ENCODE measurements at regions not wholly inside any gene's neighbourhood (a gene's known extent, or its start where the extent isn't known, plus 50 kb on each side); places are given as distances from the start of the nearest gene placed in this dataset.

DNA sequence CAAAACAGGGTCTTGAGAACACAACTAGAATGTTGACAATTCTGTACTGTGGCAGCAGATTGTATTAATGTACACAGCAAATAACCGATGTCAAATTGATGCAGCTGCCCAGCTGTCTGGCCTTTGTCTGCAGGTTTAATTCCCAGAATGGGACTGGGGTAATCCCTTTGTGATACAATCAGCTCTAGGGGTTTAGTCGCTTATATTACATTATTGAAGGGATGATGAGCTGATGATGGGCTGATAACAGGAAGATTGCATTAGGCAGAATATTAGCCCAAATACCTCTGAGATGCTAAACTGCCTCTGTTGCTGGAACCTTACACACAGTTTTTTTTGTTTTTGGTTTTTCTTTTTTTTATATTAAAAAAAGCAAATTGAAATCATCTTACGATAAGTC is 265.0 kb downstream of the RBM26 start (continued):
- TF ChIP-seq, protein P1, sequence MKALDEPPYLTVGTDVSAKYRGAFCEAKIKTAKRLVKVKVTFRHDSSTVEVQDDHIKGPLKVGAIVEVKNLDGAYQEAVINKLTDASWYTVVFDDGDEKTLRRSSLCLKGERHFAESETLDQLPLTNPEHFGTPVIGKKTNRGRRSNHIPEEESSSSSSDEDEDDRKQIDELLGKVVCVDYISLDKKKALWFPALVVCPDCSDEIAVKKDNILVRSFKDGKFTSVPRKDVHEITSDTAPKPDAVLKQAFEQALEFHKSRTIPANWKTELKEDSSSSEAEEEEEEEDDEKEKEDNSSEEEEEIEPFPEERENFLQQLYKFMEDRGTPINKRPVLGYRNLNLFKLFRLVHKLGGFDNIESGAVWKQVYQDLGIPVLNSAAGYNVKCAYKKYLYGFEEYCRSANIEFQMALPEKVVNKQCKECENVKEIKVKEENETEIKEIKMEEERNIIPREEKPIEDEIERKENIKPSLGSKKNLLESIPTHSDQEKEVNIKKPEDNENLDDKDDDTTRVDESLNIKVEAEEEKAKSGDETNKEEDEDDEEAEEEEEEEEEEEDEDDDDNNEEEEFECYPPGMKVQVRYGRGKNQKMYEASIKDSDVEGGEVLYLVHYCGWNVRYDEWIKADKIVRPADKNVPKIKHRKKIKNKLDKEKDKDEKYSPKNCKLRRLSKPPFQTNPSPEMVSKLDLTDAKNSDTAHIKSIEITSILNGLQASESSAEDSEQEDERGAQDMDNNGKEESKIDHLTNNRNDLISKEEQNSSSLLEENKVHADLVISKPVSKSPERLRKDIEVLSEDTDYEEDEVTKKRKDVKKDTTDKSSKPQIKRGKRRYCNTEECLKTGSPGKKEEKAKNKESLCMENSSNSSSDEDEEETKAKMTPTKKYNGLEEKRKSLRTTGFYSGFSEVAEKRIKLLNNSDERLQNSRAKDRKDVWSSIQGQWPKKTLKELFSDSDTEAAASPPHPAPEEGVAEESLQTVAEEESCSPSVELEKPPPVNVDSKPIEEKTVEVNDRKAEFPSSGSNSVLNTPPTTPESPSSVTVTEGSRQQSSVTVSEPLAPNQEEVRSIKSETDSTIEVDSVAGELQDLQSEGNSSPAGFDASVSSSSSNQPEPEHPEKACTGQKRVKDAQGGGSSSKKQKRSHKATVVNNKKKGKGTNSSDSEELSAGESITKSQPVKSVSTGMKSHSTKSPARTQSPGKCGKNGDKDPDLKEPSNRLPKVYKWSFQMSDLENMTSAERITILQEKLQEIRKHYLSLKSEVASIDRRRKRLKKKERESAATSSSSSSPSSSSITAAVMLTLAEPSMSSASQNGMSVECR (CRISPR knock-in tag; IDR thresholded peaks at IDR 0.05; ENCODE audit: borderline replicate concordance), result no peak
- TF ChIP-seq, protein P2, sequence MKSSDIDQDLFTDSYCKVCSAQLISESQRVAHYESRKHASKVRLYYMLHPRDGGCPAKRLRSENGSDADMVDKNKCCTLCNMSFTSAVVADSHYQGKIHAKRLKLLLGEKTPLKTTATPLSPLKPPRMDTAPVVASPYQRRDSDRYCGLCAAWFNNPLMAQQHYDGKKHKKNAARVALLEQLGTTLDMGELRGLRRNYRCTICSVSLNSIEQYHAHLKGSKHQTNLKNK (CRISPR knock-in tag; IDR thresholded peaks at IDR 0.05), result no peak
- TF ChIP-seq CREM (CRISPR knock-in tag; IDR thresholded peaks at IDR 0.05) (no peak), PRRX2 (CRISPR knock-in tag; IDR thresholded peaks at IDR 0.05) (no peak), TEAD4 (CRISPR knock-in tag; IDR thresholded peaks at IDR 0.05) (no peak), NR1H2 (CRISPR knock-in tag; IDR thresholded peaks at IDR 0.05) (no peak)
- TF ChIP-seq, protein P3, sequence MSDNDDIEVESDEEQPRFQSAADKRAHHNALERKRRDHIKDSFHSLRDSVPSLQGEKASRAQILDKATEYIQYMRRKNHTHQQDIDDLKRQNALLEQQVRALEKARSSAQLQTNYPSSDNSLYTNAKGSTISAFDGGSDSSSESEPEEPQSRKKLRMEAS (CRISPR knock-in tag; IDR thresholded peaks at IDR 0.05), result no peak

DNA sequence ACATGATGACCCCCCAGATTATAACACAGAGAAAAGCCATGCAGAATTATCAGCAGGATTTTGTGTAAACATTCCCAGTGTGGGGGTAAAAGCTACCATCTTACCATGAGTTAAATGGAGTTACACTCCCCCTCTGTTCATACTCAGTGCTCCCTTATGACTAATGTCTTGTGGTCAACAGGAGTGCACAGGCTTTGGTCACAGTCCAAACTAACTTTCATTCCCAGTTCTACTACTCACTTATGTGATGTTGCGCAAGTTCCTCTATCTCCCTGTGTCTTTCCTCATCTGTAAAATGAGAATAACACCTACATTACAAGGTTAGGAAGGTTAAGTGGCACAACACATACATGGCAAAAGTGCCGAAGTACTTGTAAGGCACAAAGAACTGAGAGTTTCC is 277.9 kb downstream of the RBM26 start:
- H3K4me1 Mint-ChIP-seq, result peaks cover 4% of the 10 kb centered on the region; the same call in 1 of the 2 replicates
- H3K36me3 Mint-ChIP-seq, result 0 out of 2 replicates have a peak, but pooled peaks cover 3% of the 10 kb centered on the region
- ChIA-PET CTCF (no interaction called here), POLR2A (no interaction called here)
- H3K9me3 Mint-ChIP-seq, result peaks cover 16% of the 10 kb centered on the region
- H3K27me3 Mint-ChIP-seq (ENCODE audit: low read depth), result no peaks in the 10 kb centered on the region
- TF ChIP-seq, protein P4, sequence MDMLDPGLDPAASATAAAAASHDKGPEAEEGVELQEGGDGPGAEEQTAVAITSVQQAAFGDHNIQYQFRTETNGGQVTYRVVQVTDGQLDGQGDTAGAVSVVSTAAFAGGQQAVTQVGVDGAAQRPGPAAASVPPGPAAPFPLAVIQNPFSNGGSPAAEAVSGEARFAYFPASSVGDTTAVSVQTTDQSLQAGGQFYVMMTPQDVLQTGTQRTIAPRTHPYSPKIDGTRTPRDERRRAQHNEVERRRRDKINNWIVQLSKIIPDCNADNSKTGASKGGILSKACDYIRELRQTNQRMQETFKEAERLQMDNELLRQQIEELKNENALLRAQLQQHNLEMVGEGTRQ (CRISPR knock-in tag; IDR thresholded peaks at IDR 0.05), result no peak
- TF ChIP-seq ZBTB21 (CRISPR knock-in tag; IDR thresholded peaks at IDR 0.05; ENCODE audit: borderline replicate concordance), result no peak
- TF ChIP-seq, protein P5, sequence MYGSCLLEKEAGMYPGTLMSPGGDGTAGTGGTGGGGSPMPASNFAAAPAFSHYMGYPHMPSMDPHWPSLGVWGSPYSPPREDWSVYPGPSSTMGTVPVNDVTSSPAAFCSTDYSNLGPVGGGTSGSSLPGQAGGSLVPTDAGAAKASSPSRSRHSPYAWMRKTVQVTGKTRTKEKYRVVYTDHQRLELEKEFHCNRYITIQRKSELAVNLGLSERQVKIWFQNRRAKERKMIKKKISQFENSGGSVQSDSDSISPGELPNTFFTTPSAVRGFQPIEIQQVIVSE (CRISPR knock-in tag; IDR thresholded peaks at IDR 0.05; ENCODE audit: borderline replicate concordance), result no peak
- TF ChIP-seq GABPB1 (CRISPR knock-in tag; IDR thresholded peaks at IDR 0.05), result no peak
- TF ChIP-seq, protein P6, sequence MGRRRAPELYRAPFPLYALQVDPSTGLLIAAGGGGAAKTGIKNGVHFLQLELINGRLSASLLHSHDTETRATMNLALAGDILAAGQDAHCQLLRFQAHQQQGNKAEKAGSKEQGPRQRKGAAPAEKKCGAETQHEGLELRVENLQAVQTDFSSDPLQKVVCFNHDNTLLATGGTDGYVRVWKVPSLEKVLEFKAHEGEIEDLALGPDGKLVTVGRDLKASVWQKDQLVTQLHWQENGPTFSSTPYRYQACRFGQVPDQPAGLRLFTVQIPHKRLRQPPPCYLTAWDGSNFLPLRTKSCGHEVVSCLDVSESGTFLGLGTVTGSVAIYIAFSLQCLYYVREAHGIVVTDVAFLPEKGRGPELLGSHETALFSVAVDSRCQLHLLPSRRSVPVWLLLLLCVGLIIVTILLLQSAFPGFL (CRISPR knock-in tag; IDR thresholded peaks at IDR 0.05; ENCODE audit: borderline replicate concordance), result no peak
- no peak for TF ChIP-seq ZNF138 (CRISPR knock-in tag; conservative IDR thresholded peaks at IDR 0.05)
- no peak overlapping the region for H3K27ac Mint-ChIP-seq
- DNase-seq (ENCODE audit: low spot score) (no peak), ATAC-seq (no peak)
- H3K4me3 Mint-ChIP-seq, result no peak overlapping the region

DNA sequence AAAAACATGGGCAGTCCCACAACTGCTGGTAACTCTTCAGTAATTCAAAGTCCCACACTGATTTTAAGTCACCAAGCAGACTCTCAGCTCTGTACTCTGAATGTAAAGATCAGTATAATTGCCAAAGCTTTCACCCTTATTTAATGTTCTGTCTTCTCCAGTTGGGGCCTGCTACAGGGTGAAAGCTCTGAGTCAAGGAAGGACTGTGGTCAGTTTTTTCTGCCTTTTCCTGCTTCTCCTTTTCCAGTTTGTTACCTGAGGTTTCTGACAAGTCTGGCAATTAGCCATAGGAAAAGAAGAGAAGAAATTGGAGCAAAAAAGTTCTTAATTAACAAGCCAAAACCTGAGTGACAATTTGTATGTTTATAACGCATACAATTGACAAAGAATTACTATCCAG is 279.3 kb downstream of the RBM26 start:
- TF ChIP-seq, protein P7, sequence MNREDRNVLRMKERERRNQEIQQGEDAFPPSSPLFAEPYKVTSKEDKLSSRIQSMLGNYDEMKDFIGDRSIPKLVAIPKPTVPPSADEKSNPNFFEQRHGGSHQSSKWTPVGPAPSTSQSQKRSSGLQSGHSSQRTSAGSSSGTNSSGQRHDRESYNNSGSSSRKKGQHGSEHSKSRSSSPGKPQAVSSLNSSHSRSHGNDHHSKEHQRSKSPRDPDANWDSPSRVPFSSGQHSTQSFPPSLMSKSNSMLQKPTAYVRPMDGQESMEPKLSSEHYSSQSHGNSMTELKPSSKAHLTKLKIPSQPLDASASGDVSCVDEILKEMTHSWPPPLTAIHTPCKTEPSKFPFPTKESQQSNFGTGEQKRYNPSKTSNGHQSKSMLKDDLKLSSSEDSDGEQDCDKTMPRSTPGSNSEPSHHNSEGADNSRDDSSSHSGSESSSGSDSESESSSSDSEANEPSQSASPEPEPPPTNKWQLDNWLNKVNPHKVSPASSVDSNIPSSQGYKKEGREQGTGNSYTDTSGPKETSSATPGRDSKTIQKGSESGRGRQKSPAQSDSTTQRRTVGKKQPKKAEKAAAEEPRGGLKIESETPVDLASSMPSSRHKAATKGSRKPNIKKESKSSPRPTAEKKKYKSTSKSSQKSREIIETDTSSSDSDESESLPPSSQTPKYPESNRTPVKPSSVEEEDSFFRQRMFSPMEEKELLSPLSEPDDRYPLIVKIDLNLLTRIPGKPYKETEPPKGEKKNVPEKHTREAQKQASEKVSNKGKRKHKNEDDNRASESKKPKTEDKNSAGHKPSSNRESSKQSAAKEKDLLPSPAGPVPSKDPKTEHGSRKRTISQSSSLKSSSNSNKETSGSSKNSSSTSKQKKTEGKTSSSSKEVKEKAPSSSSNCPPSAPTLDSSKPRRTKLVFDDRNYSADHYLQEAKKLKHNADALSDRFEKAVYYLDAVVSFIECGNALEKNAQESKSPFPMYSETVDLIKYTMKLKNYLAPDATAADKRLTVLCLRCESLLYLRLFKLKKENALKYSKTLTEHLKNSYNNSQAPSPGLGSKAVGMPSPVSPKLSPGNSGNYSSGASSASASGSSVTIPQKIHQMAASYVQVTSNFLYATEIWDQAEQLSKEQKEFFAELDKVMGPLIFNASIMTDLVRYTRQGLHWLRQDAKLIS (CRISPR knock-in tag; IDR thresholded peaks at IDR 0.05; ENCODE audit: borderline replicate concordance), result no peak
- TF ChIP-seq, protein P8, sequence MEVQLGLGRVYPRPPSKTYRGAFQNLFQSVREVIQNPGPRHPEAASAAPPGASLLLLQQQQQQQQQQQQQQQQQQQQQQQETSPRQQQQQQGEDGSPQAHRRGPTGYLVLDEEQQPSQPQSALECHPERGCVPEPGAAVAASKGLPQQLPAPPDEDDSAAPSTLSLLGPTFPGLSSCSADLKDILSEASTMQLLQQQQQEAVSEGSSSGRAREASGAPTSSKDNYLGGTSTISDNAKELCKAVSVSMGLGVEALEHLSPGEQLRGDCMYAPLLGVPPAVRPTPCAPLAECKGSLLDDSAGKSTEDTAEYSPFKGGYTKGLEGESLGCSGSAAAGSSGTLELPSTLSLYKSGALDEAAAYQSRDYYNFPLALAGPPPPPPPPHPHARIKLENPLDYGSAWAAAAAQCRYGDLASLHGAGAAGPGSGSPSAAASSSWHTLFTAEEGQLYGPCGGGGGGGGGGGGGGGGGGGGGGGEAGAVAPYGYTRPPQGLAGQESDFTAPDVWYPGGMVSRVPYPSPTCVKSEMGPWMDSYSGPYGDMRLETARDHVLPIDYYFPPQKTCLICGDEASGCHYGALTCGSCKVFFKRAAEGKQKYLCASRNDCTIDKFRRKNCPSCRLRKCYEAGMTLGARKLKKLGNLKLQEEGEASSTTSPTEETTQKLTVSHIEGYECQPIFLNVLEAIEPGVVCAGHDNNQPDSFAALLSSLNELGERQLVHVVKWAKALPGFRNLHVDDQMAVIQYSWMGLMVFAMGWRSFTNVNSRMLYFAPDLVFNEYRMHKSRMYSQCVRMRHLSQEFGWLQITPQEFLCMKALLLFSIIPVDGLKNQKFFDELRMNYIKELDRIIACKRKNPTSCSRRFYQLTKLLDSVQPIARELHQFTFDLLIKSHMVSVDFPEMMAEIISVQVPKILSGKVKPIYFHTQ (CRISPR knock-in tag; IDR thresholded peaks at IDR 0.05), result no peak
- TF ChIP-seq RORB (CRISPR knock-in tag; IDR thresholded peaks at IDR 0.05) (no peak), NR2C2 (CRISPR knock-in tag; IDR thresholded peaks at IDR 0.05) (no peak), NFYB (CRISPR knock-in tag; conservative IDR thresholded peaks at IDR 0.05; ENCODE audit: low read depth) (no peak), FOXK1 (CRISPR knock-in tag; IDR thresholded peaks at IDR 0.05) (no peak)
- no peak overlapping the region for H3K27ac Mint-ChIP-seq
- ATAC-seq (no peak), DNase-seq (ENCODE audit: low spot score) (no peak)
- no peaks in the 10 kb centered on the region for H3K27me3 Mint-ChIP-seq (ENCODE audit: low read depth)
- H3K9me3 Mint-ChIP-seq, result peaks cover 16% of the 10 kb centered on the region
- ChIA-PET POLR2A (no interaction called here), CTCF (no interaction called here)
- H3K36me3 Mint-ChIP-seq, result 0 out of 2 replicates have a peak, but pooled peaks cover 3% of the 10 kb centered on the region
- no peak overlapping the region for H3K4me3 Mint-ChIP-seq
- peaks cover 4% of the 10 kb centered on the region; the same call in 1 of the 2 replicates for H3K4me1 Mint-ChIP-seq
